Thyroid gland (tissue), 4 donors: ENCODE measurements at regions not wholly inside any gene's neighbourhood (a gene's known extent, or its start where the extent isn't known, plus 50 kb on each side); places are given as distances from the start of the nearest gene placed in this dataset.

Source experiments
- DNase-seq, 2 donors: peaks; one replicate each; pipeline ENCODE4 v3.0.0-alpha.2; 2019
- H3K27ac ChIP-seq, 3 donors: fragments of 200-600 bp; sonication (generic); 1 replicate in 2 of 3; 2 replicates in 1 of 3; pipeline ENCODE4 v1.5.1; 2016 to 2019; ENCODE audit warnings: mild to moderate bottlenecking in 1 of 3, moderate library complexity in 1 of 3
- H3K27me3 ChIP-seq: fragments of 200-600 bp; sonication (generic); one replicate; pipeline ENCODE4 v1.5.1; 2019
- H3K36me3 ChIP-seq, 2 donors: fragments of 200-600 bp; sonication (generic); one replicate each; pipeline ENCODE4 v1.5.1; 2016 to 2019
- H3K4me1 ChIP-seq, 2 donors: fragments of 200-600 bp; sonication (generic); one replicate each; pipeline ENCODE4 v1.5.1; 2017 to 2019
- H3K4me3 ChIP-seq, 3 donors: fragments of 200-600 bp; sonication (generic); replicated peaks in 1 of 3; 1 replicate in 2 of 3; 2 replicates in 1 of 3; pipeline ENCODE4 v1.5.1; 2016; ENCODE audit warnings: mild to moderate bottlenecking in 1 of 3
- H3K9me3 ChIP-seq: fragments of 200-600 bp; sonication (generic); one replicate; pipeline ENCODE4 v1.5.1; 2017
- CTCF ChIP-seq, 6 experiments: fragments of 200-600 bp in 3 of 6; fragments of 450-650 bp in 3 of 6; sonication (generic) in 3 of 6; IDR thresholded peaks; one replicate each; pipeline ENCODE4 v1.5.1; 2016 to 2019; ENCODE audit warnings: antibody characterized with exemption in 6 of 6, mild to moderate bottlenecking in 2 of 6, inconsistent platforms in 1 of 6, moderate library complexity in 1 of 6
- POLR2A ChIP-seq, 2 donors: fragments of 450-650 bp; IDR thresholded peaks; one replicate each; pipeline ENCODE4 v1.6.1; 2017; ENCODE audit warnings: antibody characterized with exemption in 2 of 2, mild to moderate bottlenecking in 2 of 2, moderate library complexity in 1 of 2
- WGBS, 2 donors: methylation state at CpG; one replicate each; pipeline ENCODE4 v1.1.5; 2017; 5-methylcytosine and 5-hydroxymethylcytosine counted together
- intact Hi-C: fragments of 100-400 bp; cut with DNase I; formaldehyde crosslinking; loops from one replicate; pipeline ENCODE4 v1.15.1; 2023

- TF ChIP-seq POLR2A (IDR thresholded peaks at IDR 0.05), result no peak
- TF ChIP-seq CTCF (IDR thresholded peaks at IDR 0.05), result no peak
- Histone ChIP-seq H3K9me3 (no peaks in the 10 kb centered on the region), H3K36me3 (no peaks in the 10 kb centered on the region), H3K4me3 (no peak overlapping the region), H3K27me3 (no peaks in the 10 kb centered on the region), H3K4me1 (no peaks in the 10 kb centered on the region), H3K27ac (no peak overlapping the region)
- DNase-seq, result no peak
- WGBS, 2 donors, result 68 to 70% methylated on average over 3 of the region's 3 CpGs
- intact Hi-C loops, result no loop called here
These were observed 370.4 kb upstream of the CDIN1 start for GRCh38 chr15:36208868-36209582.

GRCh38 chr15:36210426-36210825 is 369.0 kb upstream of the CDIN1 start:
- H3K4me3 ChIP-seq, result no peak overlapping the region
- H3K27me3 ChIP-seq, result no peaks in the 10 kb centered on the region
- H3K36me3 ChIP-seq, result no peaks in the 10 kb centered on the region
- DNase-seq, result no peak
- no peaks in the 10 kb centered on the region for H3K9me3 ChIP-seq
- H3K27ac ChIP-seq, result no peak overlapping the region
- TF ChIP-seq CTCF (IDR thresholded peaks at IDR 0.05), result no peak
- TF ChIP-seq POLR2A (IDR thresholded peaks at IDR 0.05), result no peak
- no peaks in the 10 kb centered on the region for H3K4me1 ChIP-seq
- WGBS, 2 donors, result 65 to 79% methylated on average over 2 of the region's 2 CpGs
- intact Hi-C loops, result no loop called here

GRCh38 chr15:36218322-36218721 is 361.1 kb upstream of the CDIN1 start:
- intact Hi-C loops, result no loop called here
- TF ChIP-seq POLR2A (IDR thresholded peaks at IDR 0.05) (no peak), CTCF (IDR thresholded peaks at IDR 0.05) (no peak)
- Histone ChIP-seq H3K27ac (no peak overlapping the region), H3K4me1 (no peaks in the 10 kb centered on the region), H3K4me3 (no peak overlapping the region), H3K27me3 (no peaks in the 10 kb centered on the region), H3K9me3 (no peaks in the 10 kb centered on the region), H3K36me3 (no peaks in the 10 kb centered on the region)
- no peak for DNase-seq
- 86 to 91% methylated on average over 3 of the region's 3 CpGs for WGBS, 2 donors

- DNase-seq, result no peak
- 38 to 40% methylated on average over 2 of the region's 2 CpGs for WGBS, 2 donors
These were observed 360.4 kb upstream of the CDIN1 start for GRCh38 chr15:36218991-36219390.

More at GRCh38 chr15:36218991-36219390, 360.4 kb upstream of the CDIN1 start:
- no peak overlapping the region for H3K27ac ChIP-seq
- no peaks in the 10 kb centered on the region for H3K4me1 ChIP-seq
- H3K27me3 ChIP-seq, result no peaks in the 10 kb centered on the region
- no peak for TF ChIP-seq POLR2A (IDR thresholded peaks at IDR 0.05)
- TF ChIP-seq CTCF (IDR thresholded peaks at IDR 0.05), result no peak
- no peaks in the 10 kb centered on the region for H3K9me3 ChIP-seq
- no peaks in the 10 kb centered on the region for H3K36me3 ChIP-seq
- intact Hi-C loops, result no loop called here
- H3K4me3 ChIP-seq, result no peak overlapping the region
